H9 (cell line): ENCODE measurements at regions not wholly inside any gene's neighbourhood (a gene's known extent, or its start where the extent isn't known, plus 50 kb on each side); places are given as distances from the start of the nearest gene placed in this dataset.

Experiments
- DNase-seq: peaks from one replicate; pipeline ENCODE4 v3.0.0-alpha.2; 2017
- H2AFZ ChIP-seq: one replicate; pipeline ENCODE4 v1.6.1; 2013; ENCODE audit warnings: mild to moderate bottlenecking, low read length, control low read depth, moderate library complexity
- H2AK5ac ChIP-seq: 2 replicates; pipeline ENCODE4 v1.6.1; 2013; ENCODE audit warnings: low read length, control low read depth, mixed read lengths; ENCODE audit not compliant: insufficient read length
- H2BK120ac ChIP-seq: one replicate; pipeline ENCODE4 v1.6.1; 2013; ENCODE audit warnings: low read depth, mild to moderate bottlenecking, low read length, control low read depth, inconsistent platforms; ENCODE audit not compliant: poor library complexity, severe bottlenecking
- H2BK12ac ChIP-seq: 2 replicates; pipeline ENCODE4 v1.6.1; 2013; ENCODE audit warnings: low read length, control low read depth, mixed read lengths, low read depth; ENCODE audit not compliant: insufficient read length
- H2BK15ac ChIP-seq: 2 replicates; pipeline ENCODE4 v1.6.1; 2013; ENCODE audit warnings: low read depth, low read length, control low read depth
- H2BK20ac ChIP-seq: one replicate; pipeline ENCODE4 v1.6.1; 2013; ENCODE audit warnings: low read depth, mild to moderate bottlenecking, low read length, control low read depth, inconsistent platforms; ENCODE audit not compliant: poor library complexity, severe bottlenecking
- H2BK5ac ChIP-seq: 2 replicates; pipeline ENCODE4 v1.6.1; 2013; ENCODE audit warnings: low read length, control low read depth, mixed read lengths; ENCODE audit not compliant: insufficient read length
- H3K14ac ChIP-seq: 2 replicates; pipeline ENCODE4 v1.6.1; 2013; ENCODE audit warnings: low read length, control low read depth; ENCODE audit not compliant: insufficient read depth
- H3K18ac ChIP-seq: 2 replicates; pipeline ENCODE4 v1.6.1; 2013; ENCODE audit warnings: low read depth, mild to moderate bottlenecking, mixed read lengths, low read length, control low read depth; ENCODE audit not compliant: insufficient read length
- H3K23ac ChIP-seq: 2 replicates; pipeline ENCODE4 v1.6.1; 2013; ENCODE audit warnings: low read length, control low read depth, mixed read lengths, low read depth; ENCODE audit not compliant: insufficient read length
- H3K23me2 ChIP-seq: 2 replicates; pipeline ENCODE4 v1.6.1; 2013; ENCODE audit warnings: low read depth, mild to moderate bottlenecking, mixed read lengths, low read length, control low read depth; ENCODE audit not compliant: insufficient read length, poor library complexity, severe bottlenecking
- H3K27ac ChIP-seq: 2 replicates; pipeline ENCODE4 v1.5.1; 2013; ENCODE audit warnings: low read length, control low read depth, mixed read lengths, low read depth; ENCODE audit not compliant: insufficient read length
- H3K27me3 ChIP-seq: 2 replicates; pipeline ENCODE4 v1.6.1; 2013; ENCODE audit warnings: low read length, control low read depth, inconsistent platforms; ENCODE audit not compliant: insufficient read depth
- H3K4ac ChIP-seq: 2 replicates; pipeline ENCODE4 v1.6.1; 2013; ENCODE audit warnings: low read depth, mild to moderate bottlenecking, control low read depth, inconsistent platforms, low read length, moderate library complexity
- H3K4me1 ChIP-seq: 2 replicates; pipeline ENCODE4 v1.6.1; 2013; ENCODE audit warnings: low read length, control low read depth, inconsistent platforms; ENCODE audit not compliant: insufficient read depth
- H3K4me2 ChIP-seq: 2 replicates; pipeline ENCODE4 v1.6.1; 2013; ENCODE audit warnings: low read length, control low read depth, mixed read lengths; ENCODE audit not compliant: insufficient read length, insufficient read depth
- H3K56ac ChIP-seq: 2 replicates; pipeline ENCODE4 v1.6.1; 2013; ENCODE audit warnings: low read depth, mild to moderate bottlenecking, mixed read lengths, low read length, control low read depth; ENCODE audit not compliant: insufficient read length
- H3K79me1 ChIP-seq: 2 replicates; pipeline ENCODE4 v1.6.1; 2013; ENCODE audit warnings: low read depth, mild to moderate bottlenecking, moderate library complexity, low read length, control low read depth, inconsistent platforms; ENCODE audit not compliant: insufficient read depth, poor library complexity, severe bottlenecking
- H3K79me2 ChIP-seq: 2 replicates; pipeline ENCODE4 v1.6.1; 2013; ENCODE audit warnings: low read length, control low read depth, inconsistent platforms; ENCODE audit not compliant: insufficient read depth
- H3K9ac ChIP-seq: 2 replicates; pipeline ENCODE4 v1.6.1; 2013; ENCODE audit warnings: low read length, control low read depth, mixed read lengths; ENCODE audit not compliant: insufficient read length; ENCODE audit errors: extremely low read depth
- H3K9me3 ChIP-seq: one replicate; pipeline ENCODE4 v1.6.1; 2013; ENCODE audit warnings: low read depth, low read length, inconsistent platforms; ENCODE audit not compliant: control insufficient read depth
- H3T11ph ChIP-seq: one replicate; pipeline ENCODE4 v1.6.1; 2013; ENCODE audit warnings: mild to moderate bottlenecking, low read length, control low read depth, inconsistent platforms
- H4K20me1 ChIP-seq: one replicate; pipeline ENCODE4 v1.6.1; 2013; ENCODE audit not compliant: control insufficient read depth, insufficient read length, insufficient read depth
- H4K5ac ChIP-seq: 2 replicates; pipeline ENCODE4 v1.6.1; 2013; ENCODE audit warnings: low read depth, mild to moderate bottlenecking, mixed read lengths, low read length, control low read depth; ENCODE audit not compliant: insufficient read length
- H4K8ac ChIP-seq: replicated peaks from 2 replicates; pipeline ENCODE4 v1.6.1; 2013; ENCODE audit warnings: low read length, control low read depth, mixed read lengths, low read depth; ENCODE audit not compliant: insufficient read length
- H4K91ac ChIP-seq: 2 replicates; pipeline ENCODE4 v1.6.1; 2013; ENCODE audit warnings: low read depth, mild to moderate bottlenecking, moderate library complexity, mixed read lengths, low read length, control low read depth; ENCODE audit not compliant: insufficient read length
- H3K27ac Mint-ChIP-seq, 3 experiments: 2 replicates in 2 of 3; 3 replicates in 1 of 3; pipeline ENCODE4 v1.8.0; 2020 to 2021; ENCODE audit warnings: mixed read lengths in 3 of 3, mild to moderate bottlenecking in 1 of 3, moderate library complexity in 1 of 3
- H3K27me3 Mint-ChIP-seq: 2 replicates; pipeline ENCODE4 v1.8.0; 2021; ENCODE audit warnings: low read depth, mild to moderate bottlenecking, moderate library complexity, mixed read lengths
- H3K36me3 Mint-ChIP-seq, 3 experiments: 2 replicates in 2 of 3; 3 replicates in 1 of 3; pipeline ENCODE4 v1.8.0; 2020 to 2021; ENCODE audit warnings: low read depth in 3 of 3, mixed read lengths in 3 of 3; ENCODE audit not compliant: insufficient read depth in 1 of 3
- H3K4me1 Mint-ChIP-seq, 2 experiments: 2 replicates each; pipeline ENCODE4 v1.8.0; 2020; ENCODE audit warnings: mixed read lengths in 2 of 2
- H3K4me3 Mint-ChIP-seq, 2 experiments: 2 replicates in 1 of 2; 3 replicates in 1 of 2; pipeline ENCODE4 v1.8.0; 2020 to 2021; ENCODE audit warnings: mild to moderate bottlenecking in 2 of 2, mixed read lengths in 2 of 2, moderate library complexity in 1 of 2
- H3K9me3 Mint-ChIP-seq, 2 experiments: 2 replicates in 1 of 2; 3 replicates in 1 of 2; pipeline ENCODE4 v1.8.0; 2020; ENCODE audit warnings: mild to moderate bottlenecking in 2 of 2, mixed read lengths in 2 of 2, moderate library complexity in 1 of 2
- WGBS: extraction: QIAGEN DNeasy Blood & Tissue Kit; methylation state at CpG from one replicate; pipeline ENCODE4 v1.1.7; 2013; ENCODE audit warnings: missing lambda C conversion rate, low lambda C conversion rate, mixed read lengths; ENCODE audit not compliant: insufficient read length; ENCODE audit errors: extremely low coverage; 5-methylcytosine and 5-hydroxymethylcytosine counted together
- TF ChIP-seq, protein P1 (sequence below): fragments of 200-600 bp; sonication (generic); conservative IDR thresholded peaks from 3 replicates; pipeline ENCODE4 v1.8.0; 2021; ENCODE audit warnings: antibody characterized with exemption, mild to moderate bottlenecking

DNA sequence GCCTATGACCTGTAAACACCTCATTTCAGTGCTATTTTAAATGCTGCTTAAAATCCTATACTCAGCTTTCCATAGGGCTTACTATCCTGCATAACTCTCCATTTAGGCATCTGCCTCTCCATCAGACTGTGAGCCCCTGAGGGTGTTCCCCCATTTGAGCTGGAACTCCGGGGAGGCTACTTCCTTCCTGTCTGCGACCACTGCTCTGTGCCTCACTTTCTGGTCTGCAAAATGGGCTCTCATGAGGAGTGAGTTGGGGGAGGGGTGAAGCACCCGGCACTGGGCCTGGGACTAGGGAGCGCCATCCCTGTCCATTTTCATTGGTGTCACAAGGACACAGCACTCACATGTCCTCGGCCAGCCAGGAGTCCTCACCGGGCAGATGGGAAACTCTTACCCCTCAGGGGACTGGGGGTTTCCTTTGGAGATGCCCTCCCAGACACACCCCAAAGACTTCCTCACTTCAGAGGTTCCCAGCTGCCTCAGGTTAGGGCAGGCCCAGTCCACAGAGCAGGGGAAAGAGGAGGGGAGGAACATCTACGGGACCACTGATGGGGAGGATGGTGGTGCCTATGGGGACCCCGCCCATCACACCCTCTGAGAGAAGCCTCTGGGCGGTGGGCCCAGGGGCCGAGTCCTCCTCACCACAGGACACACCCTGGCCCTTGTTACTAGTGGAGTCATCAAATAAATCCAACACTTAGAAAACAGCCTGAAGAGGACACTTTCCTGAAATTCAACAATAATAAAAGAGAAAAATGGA is 134.9 kb downstream of the MATN1 start:
- WGBS = no CpG with 5 or more reads among the region's 10 CpGs
- no peak overlapping the region for H3K18ac ChIP-seq
- H2AK5ac ChIP-seq = no peak overlapping the region
- no peaks in the 10 kb centered on the region for H3K79me2 ChIP-seq
- H3K23me2 ChIP-seq = no peaks in the 10 kb centered on the region
- no peak overlapping the region for H2BK120ac ChIP-seq
- no peak overlapping the region for H4K5ac ChIP-seq
- Mint-ChIP-seq H3K27me3 (peaks cover 7% of the 10 kb centered on the region), H3K27ac (no peak overlapping the region; a peak in 1 of 7 replicates), H3K36me3 (no peaks in the 10 kb centered on the region), H3K9me3 (peaks cover 12 to 16% of the 10 kb centered on the region in 2 experiments; a peak in 4 of 5 replicates), H3K4me3 (no peak overlapping the region), H3K4me1 (peaks cover 7 to 13% of the 10 kb centered on the region in 2 experiments)
- no peak overlapping the region for H2BK12ac ChIP-seq
- no peak overlapping the region for H3K56ac ChIP-seq
- no peaks in the 10 kb centered on the region for H4K20me1 ChIP-seq
- H3K9me3 ChIP-seq = no peaks in the 10 kb centered on the region
- H2BK20ac ChIP-seq = no peak overlapping the region
- no peaks in the 10 kb centered on the region for H3K4me1 ChIP-seq
- no peak overlapping the region for H3K23ac ChIP-seq
- H2BK15ac ChIP-seq = no peak overlapping the region
- H3K4me2 ChIP-seq = no peak overlapping the region
- H3T11ph ChIP-seq = no peak overlapping the region
- no peak for DNase-seq
- no peak overlapping the region for H2BK5ac ChIP-seq
- H3K79me1 ChIP-seq = no peaks in the 10 kb centered on the region
- no peak overlapping the region for H4K8ac ChIP-seq
- H4K91ac ChIP-seq = no peak overlapping the region
- TF ChIP-seq, protein P1, sequence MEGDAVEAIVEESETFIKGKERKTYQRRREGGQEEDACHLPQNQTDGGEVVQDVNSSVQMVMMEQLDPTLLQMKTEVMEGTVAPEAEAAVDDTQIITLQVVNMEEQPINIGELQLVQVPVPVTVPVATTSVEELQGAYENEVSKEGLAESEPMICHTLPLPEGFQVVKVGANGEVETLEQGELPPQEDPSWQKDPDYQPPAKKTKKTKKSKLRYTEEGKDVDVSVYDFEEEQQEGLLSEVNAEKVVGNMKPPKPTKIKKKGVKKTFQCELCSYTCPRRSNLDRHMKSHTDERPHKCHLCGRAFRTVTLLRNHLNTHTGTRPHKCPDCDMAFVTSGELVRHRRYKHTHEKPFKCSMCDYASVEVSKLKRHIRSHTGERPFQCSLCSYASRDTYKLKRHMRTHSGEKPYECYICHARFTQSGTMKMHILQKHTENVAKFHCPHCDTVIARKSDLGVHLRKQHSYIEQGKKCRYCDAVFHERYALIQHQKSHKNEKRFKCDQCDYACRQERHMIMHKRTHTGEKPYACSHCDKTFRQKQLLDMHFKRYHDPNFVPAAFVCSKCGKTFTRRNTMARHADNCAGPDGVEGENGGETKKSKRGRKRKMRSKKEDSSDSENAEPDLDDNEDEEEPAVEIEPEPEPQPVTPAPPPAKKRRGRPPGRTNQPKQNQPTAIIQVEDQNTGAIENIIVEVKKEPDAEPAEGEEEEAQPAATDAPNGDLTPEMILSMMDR = no peak
- H3K27ac ChIP-seq = no peak overlapping the region
- no peak overlapping the region; the same call in 1 of the 2 replicates for H3K14ac ChIP-seq
- H3K9ac ChIP-seq = no peak overlapping the region
- H3K27me3 ChIP-seq = no peaks in the 10 kb centered on the region
- no peak overlapping the region for H3K4ac ChIP-seq
- H2AFZ ChIP-seq = no peak overlapping the region
